GM12878 (cell line): ENCODE measurements at regions not wholly inside any gene's neighbourhood (a gene's known extent, or its start where the extent isn't known, plus 50 kb on each side); places are given as distances from the start of the nearest gene placed in this dataset.

Experiments used
- ATAC-seq: fragments of 200-7000 bp; cut with Tn5 transposase; 3 replicates; pipeline ENCODE4 v1.9.1; 2020; ENCODE audit warnings: mild to moderate bottlenecking, moderate library complexity
- BruUV-seq: library from RNA; stranded (reverse); fragments of 400-500 nt; replicated peaks from 2 replicates; lab custom pipeline; 2021; lab: Mats Ljungman, UMichigan
- CTCF ChIA-PET: fragments of 300-600 bp; sonication (Branson Sonifier 250); formaldehyde crosslinking; extraction: SDS; loops from one replicate; lab custom pipeline; 2021; ENCODE audit warnings: inconsistent platforms; lab: Yijun Ruan, JAX
- POLR2A ChIA-PET: fragments of 350-600 bp; formaldehyde crosslinking; extraction: SDS; loops from one replicate; lab custom pipeline; 2021; ENCODE audit warnings: inconsistent platforms; lab: Charles Lee
- RAD21 ChIA-PET: fragments of 300-600 bp; sonication (Branson Sonifier 250); formaldehyde crosslinking; loops from one replicate; lab custom pipeline; 2023; ENCODE audit warnings: antibody characterized with exemption; ENCODE audit not compliant: unreplicated experiment; lab: Charles Lee
- SMC1A ChIA-PET: fragments of 300-600 bp; sonication (Branson Sonifier 250); formaldehyde crosslinking; loops from one replicate; lab custom pipeline; 2023; ENCODE audit not compliant: unreplicated experiment, uncharacterized antibody; lab: Charles Lee
- DNase-seq: peaks from one replicate; pipeline ENCODE4 v3.0.0-alpha.2; 2011; ENCODE audit warnings: low read depth, low spot score
- FAIRE-seq: peaks from 3 replicates; lab custom pipeline; 2011; peaks lifted over from hg19 to GRCh38; lab: Jason Lieb, UNC
- H2AFZ ChIP-seq: 2 replicates; pipeline ENCODE4 v1.6.0; 2011; ENCODE audit warnings: low read depth, low read length, control low read depth; ENCODE audit not compliant: control insufficient read depth
- H3K27ac ChIP-seq: 2 replicates; pipeline ENCODE4 v1.5.1; 2011; ENCODE audit warnings: control low read depth; ENCODE audit not compliant: control insufficient read depth, insufficient read depth
- H3K27me3 ChIP-seq, 2 experiments: replicated peaks in 1 of 2; 2 replicates each; pipeline versions ENCODE4 v1.6.0 to v1.6.1; 2011; ENCODE audit warnings: low read length in 1 of 2; ENCODE audit not compliant: control insufficient read depth in 2 of 2, insufficient read depth in 2 of 2
- H3K36me3 ChIP-seq, 2 experiments: 2 replicates each; pipeline ENCODE4 v1.5.1; 2011; ENCODE audit warnings: low read length in 1 of 2; ENCODE audit not compliant: control insufficient read depth in 2 of 2, insufficient read depth in 2 of 2
- H3K4me1 ChIP-seq: 2 replicates; pipeline ENCODE4 v1.6.1; 2011; ENCODE audit warnings: mild to moderate bottlenecking, low read length, moderate library complexity, mixed read lengths; ENCODE audit not compliant: control insufficient read depth, insufficient read depth
- H3K4me2 ChIP-seq: 2 replicates; pipeline ENCODE4 v1.6.0; 2011; ENCODE audit warnings: control low read depth; ENCODE audit not compliant: control insufficient read depth, insufficient read depth
- H3K4me3 ChIP-seq: fragments of 200-600 bp; sonication (generic); 2 replicates; pipeline ENCODE4 v1.5.1; 2016
- H3K79me2 ChIP-seq: 2 replicates; pipeline ENCODE4 v1.6.0; 2011; ENCODE audit warnings: low read length; ENCODE audit not compliant: control insufficient read depth, insufficient read depth
- H3K9ac ChIP-seq: 2 replicates; pipeline ENCODE4 v1.8.0; 2011; ENCODE audit warnings: low read length, control low read depth, mixed read lengths; ENCODE audit not compliant: control insufficient read depth, insufficient read depth
- H3K9me3 ChIP-seq: replicated peaks from 3 replicates; pipeline ENCODE4 v1.5.1; 2011; ENCODE audit warnings: mild to moderate bottlenecking, low read length; ENCODE audit not compliant: control insufficient read depth, insufficient read depth
- H4K20me1 ChIP-seq: 2 replicates; pipeline ENCODE4 v1.6.0; 2011; ENCODE audit not compliant: control insufficient read depth, insufficient read depth
- ATF7 ChIP-seq: fragments of 450-650 bp; IDR thresholded peaks from 2 replicates; pipeline ENCODE4 v1.6.1; 2016; ENCODE audit warnings: low read depth, mild to moderate bottlenecking
- ELK1 ChIP-seq: IDR thresholded peaks from 2 replicates; pipeline ENCODE4 v1.6.1; 2012; ENCODE audit warnings: low read depth, low read length, improper control_type of control experiment
- KDM1A ChIP-seq: fragments of 200-600 bp; sonication (generic); IDR thresholded peaks from 2 replicates; pipeline ENCODE4 v1.6.1; 2016; ENCODE audit warnings: borderline replicate concordance
- MAX ChIP-seq: IDR thresholded peaks from 2 replicates; pipeline ENCODE4 v1.6.1; 2012; ENCODE audit warnings: low read depth, low read length, improper control_type of control experiment
- NFYA ChIP-seq: IDR thresholded peaks from 2 replicates; pipeline ENCODE4 v1.6.1; 2011; ENCODE audit warnings: low read depth, mild to moderate bottlenecking, low read length, improper control_type of control experiment, borderline replicate concordance
- POLR2AphosphoS5 ChIP-seq: IDR thresholded peaks from 2 replicates; pipeline ENCODE4 v1.6.1; 2011; ENCODE audit warnings: mild to moderate bottlenecking, low read length, inconsistent platforms
- RFX5 ChIP-seq: IDR thresholded peaks from 2 replicates; pipeline ENCODE4 v1.6.1; 2011; ENCODE audit warnings: low read depth, low read length, improper control_type of control experiment
- SREBF2 ChIP-seq: IDR thresholded peaks from 2 replicates; pipeline ENCODE4 v1.6.1; 2012; ENCODE audit warnings: mild to moderate bottlenecking, low read length
- STAT1 ChIP-seq: fragments of 450-650 bp; conservative IDR thresholded peaks from 2 replicates; pipeline ENCODE4 v1.6.1; 2014; ENCODE audit warnings: antibody characterized with exemption, mild to moderate bottlenecking
- ZNF207 ChIP-seq: fragments of 450-650 bp; IDR thresholded peaks from 2 replicates; pipeline ENCODE4 v1.6.1; 2014; ENCODE audit warnings: antibody characterized with exemption, mild to moderate bottlenecking, borderline replicate concordance
- WGBS: methylation state at CpG from one replicate; pipeline ENCODE4 v1.1.6; 2016; ENCODE audit warnings: low lambda C conversion rate; ENCODE audit not compliant: insufficient replicate concordance, insufficient coverage; ENCODE audit errors: missing lambda C conversion rate; 5-methylcytosine and 5-hydroxymethylcytosine counted together
- in situ Hi-C: fragments of 300-500 bp; cut with MboI; formaldehyde crosslinking; loops from 9 replicates; pipeline ENCODE4 v1.14.3; 2018; ENCODE audit warnings: mixed read lengths
- intact Hi-C: fragments of 100-400 bp; cut with micrococcal nuclease; formaldehyde crosslinking; loops from one replicate; pipeline ENCODE4 v1.14.2; 2022; ENCODE audit not compliant: unreplicated experiment

- RAD21 ChIA-PET = no interaction called here
- no TSS peak for BruUV-seq
- H3K4me3 ChIP-seq = no peak overlapping the region
- H3K4me2 ChIP-seq = no peak overlapping the region
- no peak overlapping the region for H2AFZ ChIP-seq
- POLR2A ChIA-PET = no interaction called here
- no peak for FAIRE-seq
- SMC1A ChIA-PET = no interaction called here
- H3K9ac ChIP-seq = no peak overlapping the region
- no peaks in the 10 kb centered on the region for H3K9me3 ChIP-seq
- H3K79me2 ChIP-seq = no peaks in the 10 kb centered on the region
- in situ Hi-C loops = no loop called here
- intact Hi-C loops = no loop called here
- H3K27ac ChIP-seq = no peak overlapping the region
- H3K36me3 ChIP-seq = no peaks in the 10 kb centered on the region
- no peak for DNase-seq
- no peak for ATAC-seq
- H4K20me1 ChIP-seq = no peaks in the 10 kb centered on the region
- CTCF ChIA-PET = no interaction called here
- WGBS = 59% methylated on average over 3 of the region's 3 CpGs
- no peaks in the 10 kb centered on the region for H3K27me3 ChIP-seq
- no peak for TF ChIP-seq SREBF2
- TF ChIP-seq NFYA = no peak
- no peak for TF ChIP-seq ATF7
- TF ChIP-seq KDM1A = no peak
- peaks cover 4% of the 10 kb centered on the region for H3K4me1 ChIP-seq
Measured at GRCh38 chr12:28090835-28091234, 99.4 kb upstream of the CCDC91 start.

GRCh38 chr12:28092396-28092795 lies 97.9 kb upstream of the CCDC91 start:
- TF ChIP-seq ZNF207 (no peak), MAX (no peak), POLR2AphosphoS5 (no peak), ELK1 (no peak), RFX5 (no peak), STAT1 (no peak)
- TF ChIP-seq, all 136 proteins: peak for 0
- Histone ChIP-seq H3K79me2 (no peaks in the 10 kb centered on the region), H3K4me1 (no peaks in the 10 kb centered on the region), H2AFZ (no peak overlapping the region), H4K20me1 (no peaks in the 10 kb centered on the region), H3K9ac (no peak overlapping the region), H3K36me3 (no peaks in the 10 kb centered on the region), H3K27ac (no peak overlapping the region), H3K9me3 (no peaks in the 10 kb centered on the region), H3K4me2 (no peak overlapping the region), H3K4me3 (no peak overlapping the region), H3K27me3 (no peaks in the 10 kb centered on the region; a peak in 1 of 4 replicates)
- ChIA-PET RAD21 (no interaction called here), SMC1A (no interaction called here), POLR2A (interaction anchor here (0.9 kb wide), 1 partner anchor 13 kb away, joined by 3 read pairs; no protein-coding TSS in a partner anchor), CTCF (no interaction called here)
- WGBS = 29% methylated on average over 4 of the region's 4 CpGs
- in situ Hi-C loops (no loop called here), intact Hi-C loops (no loop called here)
- FAIRE-seq = no peak
- no TSS peak for BruUV-seq
- ATAC-seq = no peak
- DNase-seq = no peak
